Progenitor cell of endocrine pancreas (in vitro differentiated cells): ENCODE measurements at regions not wholly inside any gene's neighbourhood (a gene's known extent, or its start where the extent isn't known, plus 50 kb on each side); places are given as distances from the start of the nearest gene placed in this dataset.

Source experiments
- DNase-seq: peaks from one replicate; pipeline ENCODE4 v3.0.0; 2021; ENCODE audit warnings: low spot score; ENCODE audit not compliant: unreplicated experiment
- H3K27ac Mint-ChIP-seq: 2 replicates; pipeline ENCODE4 v1.8.0; 2021; ENCODE audit warnings: mild to moderate bottlenecking, moderate library complexity, mixed read lengths
- H3K27me3 Mint-ChIP-seq: 2 replicates; pipeline ENCODE4 v1.8.0; 2021; ENCODE audit warnings: mixed read lengths
- H3K36me3 Mint-ChIP-seq: 2 replicates; pipeline ENCODE4 v1.8.0; 2022; ENCODE audit warnings: mixed read lengths; ENCODE audit not compliant: insufficient read depth
- H3K4me1 Mint-ChIP-seq: 2 replicates; pipeline ENCODE4 v1.8.0; 2021; ENCODE audit warnings: low read depth, mixed read lengths
- H3K4me3 Mint-ChIP-seq: 2 replicates; pipeline ENCODE4 v1.8.0; 2021; ENCODE audit warnings: low read depth, mild to moderate bottlenecking, moderate library complexity, mixed read lengths
- H3K9me3 Mint-ChIP-seq: 2 replicates; pipeline ENCODE4 v1.8.0; 2021; ENCODE audit warnings: low read depth, mixed read lengths
- TF ChIP-seq, protein P1 (sequence below): fragments of 200-600 bp; sonication (generic); IDR thresholded peaks from one replicate; pipeline ENCODE4 v1.5.0; 2021; ENCODE audit warnings: antibody characterized with exemption, mild to moderate bottlenecking; ENCODE audit not compliant: unreplicated experiment

DNA sequence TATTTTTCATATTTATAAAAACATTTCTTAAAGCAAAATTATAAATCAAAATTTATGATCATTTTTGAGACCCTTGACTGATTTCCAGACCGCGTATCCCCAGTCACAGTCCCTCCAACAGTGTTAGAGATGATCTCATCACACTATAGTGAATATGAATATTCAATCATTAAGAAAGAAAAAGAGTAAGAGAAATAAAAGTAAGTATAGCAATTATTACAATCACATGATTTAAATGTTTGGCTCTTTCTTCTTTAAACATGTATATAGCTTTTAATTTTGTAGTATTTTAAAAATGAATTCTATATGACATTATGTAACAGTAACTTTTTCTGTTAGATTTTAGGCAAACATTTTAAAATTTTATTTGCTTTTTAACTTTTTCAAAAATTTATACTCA is 438.3 kb downstream of the RFPL4B start:
- no peak for DNase-seq
- Mint-ChIP-seq H3K27me3 (no peaks in the 10 kb centered on the region), H3K36me3 (no peaks in the 10 kb centered on the region), H3K4me1 (peaks cover 7% of the 10 kb centered on the region), H3K9me3 (no peaks in the 10 kb centered on the region), H3K4me3 (no peak overlapping the region), H3K27ac (no peak overlapping the region)
- TF ChIP-seq, protein P1, sequence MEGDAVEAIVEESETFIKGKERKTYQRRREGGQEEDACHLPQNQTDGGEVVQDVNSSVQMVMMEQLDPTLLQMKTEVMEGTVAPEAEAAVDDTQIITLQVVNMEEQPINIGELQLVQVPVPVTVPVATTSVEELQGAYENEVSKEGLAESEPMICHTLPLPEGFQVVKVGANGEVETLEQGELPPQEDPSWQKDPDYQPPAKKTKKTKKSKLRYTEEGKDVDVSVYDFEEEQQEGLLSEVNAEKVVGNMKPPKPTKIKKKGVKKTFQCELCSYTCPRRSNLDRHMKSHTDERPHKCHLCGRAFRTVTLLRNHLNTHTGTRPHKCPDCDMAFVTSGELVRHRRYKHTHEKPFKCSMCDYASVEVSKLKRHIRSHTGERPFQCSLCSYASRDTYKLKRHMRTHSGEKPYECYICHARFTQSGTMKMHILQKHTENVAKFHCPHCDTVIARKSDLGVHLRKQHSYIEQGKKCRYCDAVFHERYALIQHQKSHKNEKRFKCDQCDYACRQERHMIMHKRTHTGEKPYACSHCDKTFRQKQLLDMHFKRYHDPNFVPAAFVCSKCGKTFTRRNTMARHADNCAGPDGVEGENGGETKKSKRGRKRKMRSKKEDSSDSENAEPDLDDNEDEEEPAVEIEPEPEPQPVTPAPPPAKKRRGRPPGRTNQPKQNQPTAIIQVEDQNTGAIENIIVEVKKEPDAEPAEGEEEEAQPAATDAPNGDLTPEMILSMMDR = no peak

DNA sequence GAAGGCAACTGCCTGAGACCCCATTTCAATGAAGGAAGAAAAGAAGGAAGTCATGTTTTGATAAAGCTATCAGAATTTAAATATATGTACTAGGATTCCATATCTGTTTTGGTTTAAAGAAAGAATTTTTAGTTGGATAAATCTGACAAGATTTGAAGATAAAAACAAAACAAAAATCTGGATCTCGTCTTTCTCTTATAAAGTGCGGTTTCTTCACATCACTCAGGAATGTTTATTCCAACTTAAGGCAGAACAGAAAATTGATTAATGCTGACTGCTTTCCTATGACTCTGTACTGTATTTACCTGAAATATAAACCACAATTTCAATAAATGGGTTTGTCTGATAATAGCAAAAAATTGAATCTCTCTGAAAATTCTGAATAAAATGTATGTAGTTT is 439.7 kb downstream of the RFPL4B start:
- Mint-ChIP-seq H3K27ac (no peak overlapping the region), H3K4me1 (no peaks in the 10 kb centered on the region), H3K36me3 (no peaks in the 10 kb centered on the region), H3K9me3 (no peaks in the 10 kb centered on the region), H3K4me3 (no peak overlapping the region), H3K27me3 (no peaks in the 10 kb centered on the region)
- no peak for DNase-seq
- TF ChIP-seq, protein P1 = no peak

DNA sequence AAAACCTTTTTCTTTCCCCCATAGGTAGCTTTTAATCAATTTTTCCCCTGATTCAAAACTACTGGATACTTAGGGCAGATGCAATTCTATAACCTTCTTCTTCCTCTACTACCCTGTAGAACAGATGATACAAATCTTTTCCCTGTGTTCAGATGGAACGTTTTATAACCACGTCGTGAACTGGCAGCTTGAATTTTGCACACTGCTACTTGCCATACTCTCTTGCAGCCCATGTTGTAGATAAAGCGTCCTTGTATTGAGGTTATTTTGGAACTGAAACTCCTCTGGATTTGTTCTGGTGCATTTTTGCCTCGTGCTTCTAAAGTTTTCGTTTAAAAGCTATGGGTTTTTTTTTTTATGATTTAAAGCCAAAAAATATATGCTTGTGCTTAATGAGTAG is 440.2 kb downstream of the RFPL4B start:
- Mint-ChIP-seq H3K27me3 (no peaks in the 10 kb centered on the region), H3K4me1 (no peaks in the 10 kb centered on the region), H3K4me3 (no peak overlapping the region), H3K36me3 (no peaks in the 10 kb centered on the region), H3K27ac (no peak overlapping the region), H3K9me3 (no peaks in the 10 kb centered on the region)
- TF ChIP-seq, protein P1 = no peak
- no peak for DNase-seq

DNA sequence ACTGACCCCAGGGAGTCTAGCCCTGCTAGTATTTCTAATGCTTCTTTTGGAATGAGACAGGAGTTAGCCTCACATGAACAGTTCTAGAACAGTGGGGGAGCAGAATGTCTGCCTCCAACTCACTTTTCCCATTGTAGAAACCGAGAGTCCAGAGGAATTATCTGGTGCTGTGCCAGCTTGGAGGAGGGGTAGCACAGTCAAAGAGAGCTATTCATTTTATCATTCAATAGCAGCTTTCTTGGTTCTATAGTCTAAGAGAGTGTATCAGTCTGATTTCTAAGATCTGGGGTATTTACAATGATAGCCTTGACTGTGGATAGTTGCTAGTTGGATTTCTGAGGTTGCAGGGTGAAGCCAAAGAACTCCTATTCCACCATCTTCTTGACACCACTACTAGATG is 448.2 kb downstream of the RFPL4B start:
- Mint-ChIP-seq H3K4me3 (no peak overlapping the region), H3K4me1 (peaks cover 1% of the 10 kb centered on the region), H3K36me3 (peaks cover 1% of the 10 kb centered on the region), H3K27me3 (no peaks in the 10 kb centered on the region), H3K9me3 (peaks cover 11% of the 10 kb centered on the region), H3K27ac (no peak overlapping the region)
- TF ChIP-seq, protein P1 = no peak
- DNase-seq = no peak

DNA sequence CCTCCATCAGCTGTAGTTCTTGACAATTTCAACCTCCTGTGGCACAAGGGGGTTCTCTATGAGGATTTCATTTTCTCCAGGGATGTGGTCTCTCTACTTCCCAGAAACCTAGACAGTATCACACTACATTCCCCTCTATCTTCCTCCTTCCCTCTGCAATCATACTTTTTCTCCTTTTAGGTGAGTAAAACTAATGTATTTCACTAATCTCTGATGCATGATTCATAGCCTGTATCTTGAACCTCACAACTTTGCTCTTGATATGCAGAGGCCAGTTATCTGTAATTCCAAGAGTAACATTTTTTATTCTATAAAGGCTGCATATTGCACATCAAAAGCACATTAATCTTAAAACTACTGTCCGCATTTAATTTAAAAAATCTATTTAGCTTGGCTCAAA is 449.6 kb downstream of the RFPL4B start:
- H3K4me3 Mint-ChIP-seq = no peak overlapping the region
- DNase-seq = no peak
- no peaks in the 10 kb centered on the region for H3K27me3 Mint-ChIP-seq
- TF ChIP-seq, protein P1 = no peak
- peaks cover 1% of the 10 kb centered on the region for H3K36me3 Mint-ChIP-seq
- peaks cover 1% of the 10 kb centered on the region for H3K4me1 Mint-ChIP-seq
- no peak overlapping the region for H3K27ac Mint-ChIP-seq
- H3K9me3 Mint-ChIP-seq = peaks cover 11% of the 10 kb centered on the region
